GM23338 (cell line): ENCODE measurements at regions not wholly inside any gene's neighbourhood (a gene's known extent, or its start where the extent isn't known, plus 50 kb on each side); places are given as distances from the start of the nearest gene placed in this dataset.

ENCODE experiments used
- ATAC-seq: fragments of 200-7000 bp; cut with Tn5 transposase; 3 replicates; pipeline ENCODE4 v1.9.1; 2020
- DNase-seq: peaks from one replicate; pipeline ENCODE4 v3.0.0-alpha.2; 2015; ENCODE audit warnings: low spot score
- H2AFZ ChIP-seq: fragments of 200-600 bp; sonication (generic); 2 replicates; pipeline ENCODE4 v1.8.0; 2016; ENCODE audit warnings: antibody characterized with exemption, mild to moderate bottlenecking, moderate library complexity
- H3F3A ChIP-seq: fragments of 200-600 bp; sonication (generic); replicated peaks from 2 replicates; pipeline ENCODE4 v1.8.0; 2017; ENCODE audit warnings: antibody characterized with exemption, mixed run types, low read depth
- H3K27ac ChIP-seq: fragments of 200-600 bp; sonication (generic); 2 replicates; pipeline ENCODE4 v1.6.1; 2016; ENCODE audit warnings: low read depth
- H3K27me3 ChIP-seq: fragments of 200-600 bp; sonication (generic); 2 replicates; pipeline ENCODE4 v1.8.0; 2016; ENCODE audit warnings: mild to moderate bottlenecking, mixed run types, moderate library complexity; ENCODE audit not compliant: insufficient read depth
- H3K36me3 ChIP-seq: fragments of 200-600 bp; sonication (generic); 2 replicates; pipeline ENCODE4 v1.8.0; 2016; ENCODE audit warnings: mild to moderate bottlenecking; ENCODE audit not compliant: insufficient read depth
- H3K4me1 ChIP-seq: fragments of 200-600 bp; sonication (generic); 2 replicates; pipeline ENCODE4 v1.8.0; 2016; ENCODE audit warnings: mild to moderate bottlenecking, moderate library complexity; ENCODE audit not compliant: insufficient read depth
- H3K4me2 ChIP-seq: fragments of 200-600 bp; sonication (generic); 2 replicates; pipeline ENCODE4 v1.7.1; 2017; ENCODE audit warnings: mixed run types
- H3K4me3 ChIP-seq: fragments of 200-600 bp; sonication (generic); 2 replicates; pipeline ENCODE4 v1.6.1; 2016; ENCODE audit warnings: mixed run types
- H3K79me2 ChIP-seq: fragments of 200-600 bp; sonication (generic); replicated peaks from 2 replicates; pipeline ENCODE4 v1.8.0; 2017; ENCODE audit warnings: mild to moderate bottlenecking; ENCODE audit not compliant: insufficient read depth
- H3K9me2 ChIP-seq: fragments of 200-600 bp; sonication (generic); 2 replicates; pipeline ENCODE4 v1.8.0; 2017; ENCODE audit not compliant: insufficient read depth
- H4K20me1 ChIP-seq: fragments of 200-600 bp; sonication (generic); replicated peaks from 2 replicates; pipeline ENCODE4 v1.8.0; 2017; ENCODE audit warnings: mild to moderate bottlenecking; ENCODE audit not compliant: insufficient read depth
- H3K27ac Mint-ChIP-seq: 2 replicates; pipeline ENCODE4 v1.8.0; 2020; ENCODE audit warnings: inconsistent platforms, mild to moderate bottlenecking, moderate library complexity, mixed read lengths
- H3K27me3 Mint-ChIP-seq: 3 replicates; pipeline ENCODE4 v1.8.0; 2022; ENCODE audit warnings: low read depth, mild to moderate bottlenecking, moderate library complexity, mixed read lengths, inconsistent platforms; ENCODE audit not compliant: insufficient read depth, poor library complexity
- H3K36me3 Mint-ChIP-seq: 3 replicates; pipeline ENCODE4 v1.8.0; 2021; ENCODE audit warnings: low read depth, mild to moderate bottlenecking, inconsistent platforms, moderate library complexity, mixed read lengths
- H3K4me1 Mint-ChIP-seq: 3 replicates; pipeline ENCODE4 v1.8.0; 2020; ENCODE audit warnings: mild to moderate bottlenecking, inconsistent platforms, mixed read lengths
- H3K4me3 Mint-ChIP-seq: 3 replicates; pipeline ENCODE4 v1.8.0; 2021; ENCODE audit warnings: moderate library complexity, mild to moderate bottlenecking, inconsistent platforms, mixed read lengths
- H3K9me3 Mint-ChIP-seq: 3 replicates; pipeline ENCODE4 v1.8.0; 2020; ENCODE audit warnings: moderate library complexity, mild to moderate bottlenecking, inconsistent platforms, mixed read lengths
- CTCF ChIP-seq, 2 experiments: fragments of 200-600 bp in 1 of 2; sonication (generic) in 1 of 2; conservative IDR thresholded peaks; 2 replicates each; pipeline versions ENCODE4 v1.5.1 to v1.6.1; 2016 to 2017; ENCODE audit warnings: antibody characterized with exemption in 2 of 2, low read depth in 2 of 2, mild to moderate bottlenecking in 2 of 2, moderate library complexity in 1 of 2
- EZH2phosphoT487 ChIP-seq: fragments of 200-600 bp; sonication (generic); IDR thresholded peaks from one replicate; pipeline ENCODE4 v1.8.1; 2018; ENCODE audit warnings: antibody characterized with exemption; ENCODE audit not compliant: unreplicated experiment
- STAT1 ChIP-seq: IDR thresholded peaks from one replicate; pipeline ENCODE4 v1.6.1; 2016; ENCODE audit warnings: antibody characterized with exemption; ENCODE audit not compliant: unreplicated experiment
- TF ChIP-seq, protein P1 (sequence below): fragments of 250-450 bp; sonication (Bioruptor Pico); IDR thresholded peaks from 2 replicates; pipeline ENCODE4 v1.5.0; 2020; ENCODE audit warnings: mild to moderate bottlenecking, moderate library complexity

DNA sequence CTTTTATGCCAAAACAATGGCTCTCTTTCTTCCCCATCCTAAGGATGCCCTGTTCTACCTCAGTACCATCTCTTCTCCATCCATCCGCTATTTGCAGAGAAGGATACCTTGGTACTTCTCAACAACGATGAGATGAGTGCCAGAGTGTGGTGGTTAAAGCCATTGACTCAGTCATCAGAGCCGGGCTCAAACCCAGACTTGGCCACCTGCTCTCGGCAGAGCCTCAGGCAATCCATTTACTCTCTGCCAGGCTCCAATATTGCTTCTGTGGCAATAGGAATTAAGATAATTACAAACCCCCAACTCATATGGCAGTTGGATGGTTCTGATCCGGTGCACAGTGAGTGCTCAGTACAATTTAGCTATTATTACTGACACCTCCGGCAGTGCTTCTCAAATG lies 121.3 kb downstream of the PRLHR start (continued):
- TF ChIP-seq, protein P1, sequence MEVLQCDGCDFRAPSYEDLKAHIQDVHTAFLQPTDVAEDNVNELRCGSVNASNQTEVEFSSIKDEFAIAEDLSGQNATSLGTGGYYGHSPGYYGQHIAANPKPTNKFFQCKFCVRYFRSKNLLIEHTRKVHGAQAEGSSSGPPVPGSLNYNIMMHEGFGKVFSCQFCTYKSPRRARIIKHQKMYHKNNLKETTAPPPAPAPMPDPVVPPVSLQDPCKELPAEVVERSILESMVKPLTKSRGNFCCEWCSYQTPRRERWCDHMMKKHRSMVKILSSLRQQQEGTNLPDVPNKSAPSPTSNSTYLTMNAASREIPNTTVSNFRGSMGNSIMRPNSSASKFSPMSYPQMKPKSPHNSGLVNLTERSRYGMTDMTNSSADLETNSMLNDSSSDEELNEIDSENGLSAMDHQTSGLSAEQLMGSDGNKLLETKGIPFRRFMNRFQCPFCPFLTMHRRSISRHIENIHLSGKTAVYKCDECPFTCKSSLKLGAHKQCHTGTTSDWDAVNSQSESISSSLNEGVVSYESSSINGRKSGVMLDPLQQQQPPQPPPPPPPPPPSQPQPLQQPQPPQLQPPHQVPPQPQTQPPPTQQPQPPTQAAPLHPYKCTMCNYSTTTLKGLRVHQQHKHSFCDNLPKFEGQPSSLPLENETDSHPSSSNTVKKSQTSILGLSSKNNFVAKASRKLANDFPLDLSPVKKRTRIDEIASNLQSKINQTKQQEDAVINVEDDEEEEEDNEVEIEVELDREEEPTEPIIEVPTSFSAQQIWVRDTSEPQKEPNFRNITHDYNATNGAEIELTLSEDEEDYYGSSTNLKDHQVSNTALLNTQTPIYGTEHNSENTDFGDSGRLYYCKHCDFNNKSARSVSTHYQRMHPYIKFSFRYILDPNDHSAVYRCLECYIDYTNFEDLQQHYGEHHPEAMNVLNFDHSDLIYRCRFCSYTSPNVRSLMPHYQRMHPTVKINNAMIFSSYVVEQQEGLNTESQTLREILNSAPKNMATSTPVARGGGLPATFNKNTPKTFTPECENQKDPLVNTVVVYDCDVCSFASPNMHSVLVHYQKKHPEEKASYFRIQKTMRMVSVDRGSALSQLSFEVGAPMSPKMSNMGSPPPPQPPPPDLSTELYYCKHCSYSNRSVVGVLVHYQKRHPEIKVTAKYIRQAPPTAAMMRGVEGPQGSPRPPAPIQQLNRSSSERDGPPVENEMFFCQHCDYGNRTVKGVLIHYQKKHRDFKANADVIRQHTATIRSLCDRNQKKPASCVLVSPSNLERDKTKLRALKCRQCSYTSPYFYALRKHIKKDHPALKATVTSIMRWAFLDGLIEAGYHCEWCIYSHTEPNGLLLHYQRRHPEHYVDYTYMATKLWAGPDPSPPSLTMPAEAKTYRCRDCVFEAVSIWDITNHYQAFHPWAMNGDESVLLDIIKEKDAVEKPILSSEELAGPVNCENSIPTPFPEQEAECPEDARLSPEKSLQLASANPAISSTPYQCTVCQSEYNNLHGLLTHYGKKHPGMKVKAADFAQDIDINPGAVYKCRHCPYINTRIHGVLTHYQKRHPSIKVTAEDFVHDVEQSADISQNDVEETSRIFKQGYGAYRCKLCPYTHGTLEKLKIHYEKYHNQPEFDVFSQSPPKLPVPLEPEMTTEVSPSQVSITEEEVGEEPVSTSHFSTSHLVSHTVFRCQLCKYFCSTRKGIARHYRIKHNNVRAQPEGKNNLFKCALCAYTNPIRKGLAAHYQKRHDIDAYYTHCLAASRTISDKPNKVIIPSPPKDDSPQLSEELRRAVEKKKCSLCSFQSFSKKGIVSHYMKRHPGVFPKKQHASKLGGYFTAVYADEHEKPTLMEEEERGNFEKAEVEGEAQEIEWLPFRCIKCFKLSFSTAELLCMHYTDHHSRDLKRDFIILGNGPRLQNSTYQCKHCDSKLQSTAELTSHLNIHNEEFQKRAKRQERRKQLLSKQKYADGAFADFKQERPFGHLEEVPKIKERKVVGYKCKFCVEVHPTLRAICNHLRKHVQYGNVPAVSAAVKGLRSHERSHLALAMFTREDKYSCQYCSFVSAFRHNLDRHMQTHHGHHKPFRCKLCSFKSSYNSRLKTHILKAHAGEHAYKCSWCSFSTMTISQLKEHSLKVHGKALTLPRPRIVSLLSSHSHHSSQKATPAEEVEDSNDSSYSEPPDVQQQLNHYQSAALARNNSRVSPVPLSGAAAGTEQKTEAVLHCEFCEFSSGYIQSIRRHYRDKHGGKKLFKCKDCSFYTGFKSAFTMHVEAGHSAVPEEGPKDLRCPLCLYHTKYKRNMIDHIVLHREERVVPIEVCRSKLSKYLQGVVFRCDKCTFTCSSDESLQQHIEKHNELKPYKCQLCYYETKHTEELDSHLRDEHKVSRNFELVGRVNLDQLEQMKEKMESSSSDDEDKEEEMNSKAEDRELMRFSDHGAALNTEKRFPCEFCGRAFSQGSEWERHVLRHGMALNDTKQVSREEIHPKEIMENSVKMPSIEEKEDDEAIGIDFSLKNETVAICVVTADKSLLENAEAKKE (CRISPR knock-in tag) = no peak
- TF ChIP-seq EZH2phosphoT487 (no peak), STAT1 (no peak)

- peak; percentile 40; the same call in 2 of the 3 replicates for ATAC-seq
- H3K36me3 Mint-ChIP-seq = no peaks in the 10 kb centered on the region
- no peaks in the 10 kb centered on the region for H3F3A ChIP-seq
- peaks cover 4% of the 10 kb centered on the region; the same call in 2 of the 3 replicates for H3K4me1 Mint-ChIP-seq
- peaks cover 2% of the 10 kb centered on the region for H3K27me3 Mint-ChIP-seq
- no peak for TF ChIP-seq STAT1
- peak; percentile 36 to 37; a peak in 2 of 4 replicates for TF ChIP-seq CTCF (conservative IDR thresholded peaks at IDR 0.05; ENCODE audit: low read depth in 2 of 2)
- H3K4me3 Mint-ChIP-seq = no peak overlapping the region
- no peak overlapping the region for H3K27ac Mint-ChIP-seq
- no peaks in the 10 kb centered on the region for H3K9me3 Mint-ChIP-seq
- H3K4me2 ChIP-seq = no peak overlapping the region
- no peak overlapping the region for H3K4me3 ChIP-seq
- no peak overlapping the region for H3K27ac ChIP-seq
- H3K9me2 ChIP-seq = no peaks in the 10 kb centered on the region
- H2AFZ ChIP-seq = no peak overlapping the region; the same call in 1 of the 2 replicates
- H3K79me2 ChIP-seq = no peaks in the 10 kb centered on the region
- no peaks in the 10 kb centered on the region for H3K36me3 ChIP-seq
- no peaks in the 10 kb centered on the region for H3K4me1 ChIP-seq
- peak; percentile 17 for DNase-seq
- H3K27me3 ChIP-seq = no peaks in the 10 kb centered on the region
- H4K20me1 ChIP-seq = no peaks in the 10 kb centered on the region
Observed at GRCh38 chr10:118473305-118473960, 122.0 kb downstream of the PRLHR start.
